GM21515 (cell line): ENCODE measurements at regions not wholly inside any gene's neighbourhood (a gene's known extent, or its start where the extent isn't known, plus 50 kb on each side); places are given as distances from the start of the nearest gene placed in this dataset.
"Not testable (repeated sequence)": the region's sequence is repeated elsewhere in the genome, so short reads cannot be mapped to it uniquely, and the experiment has no call there.

ENCODE experiments used
- ATAC-seq: cut with Tn5 transposase; IDR thresholded peaks from one replicate; pipeline ENCODE4 v1.9.1; 2021; ENCODE audit not compliant: unreplicated experiment

- no peak for ATAC-seq
Observed at GRCh38 chr6:95848717-95849116, 167.1 kb upstream of the FUT9 start.

GRCh38 chr6:95856876-95857364 lies 158.9 kb upstream of the FUT9 start:
- ATAC-seq = no peak

- ATAC-seq = no peak
Observed at GRCh38 chr6:95865857-95866256, 149.9 kb upstream of the FUT9 start.

GRCh38 chr6:95866732-95867131 lies 149.0 kb upstream of the FUT9 start:
- ATAC-seq = peak; percentile 59

GRCh38 chr6:95867205-95867604 lies 148.6 kb upstream of the FUT9 start:
- ATAC-seq = no peak

- no peak for ATAC-seq
Observed at GRCh38 chr6:95877480-95877879, 138.3 kb upstream of the FUT9 start.

- no peak for ATAC-seq
Observed at GRCh38 chr6:95879856-95880255, 135.9 kb upstream of the FUT9 start.

GRCh38 chr6:95882371-95882770 lies 133.4 kb upstream of the FUT9 start:
- no peak for ATAC-seq

GRCh38 chr6:95888711-95889110 lies 127.1 kb upstream of the FUT9 start:
- not testable (repeated sequence) for ATAC-seq

GRCh38 chr6:95905132-95905531 lies 110.6 kb upstream of the FUT9 start:
- ATAC-seq = no peak

GRCh38 chr6:95917034-95917433 lies 98.7 kb upstream of the FUT9 start:
- no peak for ATAC-seq

- ATAC-seq = no peak
Observed at GRCh38 chr6:95923518-95923917, 92.3 kb upstream of the FUT9 start.

- no peak for ATAC-seq
Observed at GRCh38 chr6:95935736-95936135, 80.0 kb upstream of the FUT9 start.

- no peak for ATAC-seq
Observed at GRCh38 chr6:95946906-95947305, 68.9 kb upstream of the FUT9 start.

GRCh38 chr6:95948324-95948723 lies 67.5 kb upstream of the FUT9 start:
- no peak for ATAC-seq

- ATAC-seq = no peak
Observed at GRCh38 chr6:95949985-95950384, 65.8 kb upstream of the FUT9 start.

- no peak for ATAC-seq
Observed at GRCh38 chr6:95958686-95959085, 57.1 kb upstream of the FUT9 start.

- ATAC-seq = no peak
Observed at GRCh38 chr6:95959261-95959660, 56.5 kb upstream of the FUT9 start.
